GM18507 (cell line): ENCODE measurements at regions not wholly inside any gene's neighbourhood (a gene's known extent, or its start where the extent isn't known, plus 50 kb on each side); places are given as distances from the start of the nearest gene placed in this dataset.

ENCODE experiments used
- DNase-seq: peaks from one replicate; pipeline ENCODE4 v3.0.0; 2011; ENCODE audit warnings: low read depth; ENCODE audit not compliant: insufficient read length; ENCODE audit errors: extremely low spot score
- FAIRE-seq: peaks from 2 replicates; lab custom pipeline; 2011; peaks lifted over from hg19 to GRCh38; lab: Jason Lieb, UNC

GRCh38 chr1:201673093-201673492 is 134.2 kb downstream of the NAV1 start:
- no peak for FAIRE-seq
- no peak for DNase-seq

GRCh38 chr1:201673915-201674314 is 135.0 kb downstream of the NAV1 start:
- DNase-seq = no peak
- FAIRE-seq = no peak

GRCh38 chr1:201675143-201675542 is 136.2 kb downstream of the NAV1 start:
- DNase-seq (no peak), FAIRE-seq (no peak)

- FAIRE-seq (no peak), DNase-seq (no peak)
Measured at GRCh38 chr1:201676197-201676596, 137.3 kb downstream of the NAV1 start.

GRCh38 chr1:201676641-201677040 is 137.7 kb downstream of the NAV1 start:
- FAIRE-seq = no peak

GRCh38 chr1:201678264-201679101 is 139.6 kb downstream of the NAV1 start:
- FAIRE-seq (no peak), DNase-seq (no peak)

More at GRCh38 chr1:201676641-201677040, 137.7 kb downstream of the NAV1 start:
- DNase-seq = no peak

- no peak for DNase-seq
- FAIRE-seq = no peak
Measured at GRCh38 chr1:201681375-201681774, 142.4 kb downstream of the NAV1 start.

GRCh38 chr1:201682964-201683363 is 144.0 kb downstream of the NAV1 start:
- DNase-seq (no peak), FAIRE-seq (no peak)

- FAIRE-seq (no peak), DNase-seq (no peak)
Measured at GRCh38 chr1:201683397-201683796, 144.5 kb downstream of the NAV1 start.

- DNase-seq = no peak
- no peak for FAIRE-seq
Measured at GRCh38 chr1:201685485-201685884, 143.5 kb upstream of the IPO9 start.

- no peak for DNase-seq
- no peak for FAIRE-seq
Measured at GRCh38 chr1:201686714-201687455, 142.1 kb upstream of the IPO9 start.

- FAIRE-seq (no peak), DNase-seq (no peak)
Measured at GRCh38 chr1:201688514-201688913, 140.4 kb upstream of the IPO9 start.

- no peak for FAIRE-seq
- DNase-seq = no peak
Measured at GRCh38 chr1:201689647-201690046, 139.3 kb upstream of the IPO9 start.

GRCh38 chr1:201690528-201690927 is 138.4 kb upstream of the IPO9 start:
- FAIRE-seq = no peak

GRCh38 chr1:201691716-201692554 is 137.0 kb upstream of the IPO9 start:
- no peak for DNase-seq
- no peak for FAIRE-seq

More at GRCh38 chr1:201690528-201690927, 138.4 kb upstream of the IPO9 start:
- no peak for DNase-seq

GRCh38 chr1:201692555-201693394 is 136.2 kb upstream of the IPO9 start:
- no peak for FAIRE-seq
- no peak for DNase-seq

- no peak for FAIRE-seq
Measured at GRCh38 chr1:201693890-201694607, 134.9 kb upstream of the IPO9 start.

GRCh38 chr1:201694608-201695335 is 134.2 kb upstream of the IPO9 start:
- no peak for FAIRE-seq
- DNase-seq = no peak

More at GRCh38 chr1:201693890-201694607, 134.9 kb upstream of the IPO9 start:
- no peak for DNase-seq
